ENCODE measurements at regions not wholly inside any gene's neighbourhood (a gene's known extent, or its start where the extent isn't known, plus 50 kb on each side); places are given as distances from the start of the nearest gene placed in this dataset.

DNA sequence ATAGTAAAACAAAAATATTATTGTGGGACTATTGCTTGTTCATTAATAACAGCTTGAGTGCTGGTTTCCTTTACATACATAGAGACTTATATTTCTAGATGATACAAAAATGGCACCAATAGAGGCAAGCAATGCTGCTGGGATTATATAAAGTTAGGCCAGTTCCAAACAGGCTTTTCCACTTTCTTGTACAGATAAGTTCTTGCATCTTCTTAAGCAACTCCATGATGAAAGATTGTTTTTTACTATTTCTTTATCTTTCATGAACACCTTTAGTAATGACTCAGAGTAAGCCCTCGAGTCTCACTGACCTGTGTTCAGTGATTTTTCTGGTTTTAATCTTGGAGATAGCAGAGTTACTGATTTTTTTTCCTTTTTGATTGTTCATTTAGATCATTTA lies 324.4 kb downstream of the PRR16 start:
- TF ChIP-seq, protein P1, sequence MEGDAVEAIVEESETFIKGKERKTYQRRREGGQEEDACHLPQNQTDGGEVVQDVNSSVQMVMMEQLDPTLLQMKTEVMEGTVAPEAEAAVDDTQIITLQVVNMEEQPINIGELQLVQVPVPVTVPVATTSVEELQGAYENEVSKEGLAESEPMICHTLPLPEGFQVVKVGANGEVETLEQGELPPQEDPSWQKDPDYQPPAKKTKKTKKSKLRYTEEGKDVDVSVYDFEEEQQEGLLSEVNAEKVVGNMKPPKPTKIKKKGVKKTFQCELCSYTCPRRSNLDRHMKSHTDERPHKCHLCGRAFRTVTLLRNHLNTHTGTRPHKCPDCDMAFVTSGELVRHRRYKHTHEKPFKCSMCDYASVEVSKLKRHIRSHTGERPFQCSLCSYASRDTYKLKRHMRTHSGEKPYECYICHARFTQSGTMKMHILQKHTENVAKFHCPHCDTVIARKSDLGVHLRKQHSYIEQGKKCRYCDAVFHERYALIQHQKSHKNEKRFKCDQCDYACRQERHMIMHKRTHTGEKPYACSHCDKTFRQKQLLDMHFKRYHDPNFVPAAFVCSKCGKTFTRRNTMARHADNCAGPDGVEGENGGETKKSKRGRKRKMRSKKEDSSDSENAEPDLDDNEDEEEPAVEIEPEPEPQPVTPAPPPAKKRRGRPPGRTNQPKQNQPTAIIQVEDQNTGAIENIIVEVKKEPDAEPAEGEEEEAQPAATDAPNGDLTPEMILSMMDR (conservative IDR thresholded peaks at IDR 0.05), result no peak
- no peak for TF ChIP-seq ZFX (IDR thresholded peaks at IDR 0.05)

Measured in C4-2B (cell line).